Suprapubic skin (tissue), 4 donors: ENCODE measurements at regions not wholly inside any gene's neighbourhood (a gene's known extent, or its start where the extent isn't known, plus 50 kb on each side); places are given as distances from the start of the nearest gene placed in this dataset.
A peak's percentile ranks its signal among the peaks of the same experiment; 100 is the strongest.

Experiments
- DNase-seq, 2 donors: peaks; one replicate each; pipeline ENCODE4 v3.0.0-alpha.2; 2019; ENCODE audit warnings: low spot score in 2 of 2
- H3K27ac ChIP-seq: fragments of 200-600 bp; sonication (generic); one replicate; pipeline ENCODE4 v1.5.1; 2019
- H3K27me3 ChIP-seq: fragments of 200-600 bp; sonication (generic); one replicate; pipeline ENCODE4 v1.5.1; 2019
- H3K36me3 ChIP-seq: fragments of 200-600 bp; sonication (generic); one replicate; pipeline ENCODE4 v1.5.1; 2019
- H3K4me1 ChIP-seq: fragments of 200-600 bp; sonication (generic); one replicate; pipeline ENCODE4 v1.5.1; 2019
- H3K4me3 ChIP-seq: fragments of 200-600 bp; sonication (generic); one replicate; pipeline ENCODE4 v1.5.1; 2019; ENCODE audit warnings: mild to moderate bottlenecking
- H3K9me3 ChIP-seq: fragments of 200-600 bp; sonication (generic); one replicate; pipeline ENCODE4 v1.5.1; 2019
- CTCF ChIP-seq, 2 donors: fragments of 200-600 bp in 1 of 2; fragments of 450-650 bp in 1 of 2; sonication (generic) in 1 of 2; IDR thresholded peaks; one replicate each; pipeline ENCODE4 v1.5.1; 2016 to 2019; ENCODE audit warnings: antibody characterized with exemption in 2 of 2, mild to moderate bottlenecking in 1 of 2, moderate library complexity in 1 of 2
- EP300 ChIP-seq: sonication (generic); formaldehyde crosslinking; IDR thresholded peaks from one replicate; pipeline ENCODE4 v1.6.1; 2017; ENCODE audit warnings: antibody characterized with exemption
- POLR2A ChIP-seq, 2 donors: fragments of 450-650 bp; IDR thresholded peaks; one replicate each; pipeline ENCODE4 v1.6.1; 2017; ENCODE audit warnings: antibody characterized with exemption in 2 of 2, mild to moderate bottlenecking in 2 of 2, moderate library complexity in 2 of 2
- POLR2AphosphoS5 ChIP-seq, 3 donors: sonication (generic); formaldehyde crosslinking; IDR thresholded peaks; one replicate each; pipeline ENCODE4 v1.6.1; 2017; ENCODE audit warnings: antibody characterized with exemption in 3 of 3
- WGBS: methylation state at CpG from one replicate; pipeline ENCODE4 v1.1.5; 2018; 5-methylcytosine and 5-hydroxymethylcytosine counted together

- H3K4me3 ChIP-seq: no peak overlapping the region
- H3K36me3 ChIP-seq: no peaks in the 10 kb centered on the region
- no peaks in the 10 kb centered on the region for H3K27me3 ChIP-seq
- no peaks in the 10 kb centered on the region for H3K4me1 ChIP-seq
- no peak overlapping the region for H3K27ac ChIP-seq
- H3K9me3 ChIP-seq: no peaks in the 10 kb centered on the region
- WGBS: 87% methylated on average over 3 of the region's 3 CpGs
- no peak for DNase-seq
- no peak for TF ChIP-seq EP300
- no peak for TF ChIP-seq POLR2AphosphoS5 (IDR thresholded peaks at IDR 0.05)
- no peak for TF ChIP-seq POLR2A (IDR thresholded peaks at IDR 0.05)
- TF ChIP-seq CTCF (IDR thresholded peaks at IDR 0.05): no peak
Measured at GRCh38 chr9:107792006-107792405, 302.4 kb upstream of the KLF4 start.

GRCh38 chr9:107789001-107789700 is 299.6 kb upstream of the KLF4 start:
- 94% methylated on average over 4 of the region's 4 CpGs for WGBS
- Histone ChIP-seq H3K9me3 (no peaks in the 10 kb centered on the region), H3K36me3 (no peaks in the 10 kb centered on the region), H3K4me3 (no peak overlapping the region), H3K27ac (no peak overlapping the region), H3K4me1 (peaks cover 7% of the 10 kb centered on the region), H3K27me3 (no peaks in the 10 kb centered on the region)
- no peak for DNase-seq
- no peak for TF ChIP-seq POLR2AphosphoS5 (IDR thresholded peaks at IDR 0.05)
- TF ChIP-seq EP300: no peak
- TF ChIP-seq CTCF (IDR thresholded peaks at IDR 0.05): no peak
- no peak for TF ChIP-seq POLR2A (IDR thresholded peaks at IDR 0.05)

GRCh38 chr9:107786561-107786960 is 297.0 kb upstream of the KLF4 start:
- no peak for TF ChIP-seq POLR2AphosphoS5 (IDR thresholded peaks at IDR 0.05)
- TF ChIP-seq POLR2A (IDR thresholded peaks at IDR 0.05): no peak
- no peak for TF ChIP-seq CTCF (IDR thresholded peaks at IDR 0.05)
- no peak for TF ChIP-seq EP300
- Histone ChIP-seq H3K27ac (no peak overlapping the region), H3K27me3 (no peaks in the 10 kb centered on the region), H3K9me3 (no peaks in the 10 kb centered on the region), H3K4me1 (peaks cover 9% of the 10 kb centered on the region), H3K4me3 (no peak overlapping the region), H3K36me3 (no peaks in the 10 kb centered on the region)
- 80% methylated on average over 2 of the region's 2 CpGs for WGBS
- DNase-seq: no peak

DNA sequence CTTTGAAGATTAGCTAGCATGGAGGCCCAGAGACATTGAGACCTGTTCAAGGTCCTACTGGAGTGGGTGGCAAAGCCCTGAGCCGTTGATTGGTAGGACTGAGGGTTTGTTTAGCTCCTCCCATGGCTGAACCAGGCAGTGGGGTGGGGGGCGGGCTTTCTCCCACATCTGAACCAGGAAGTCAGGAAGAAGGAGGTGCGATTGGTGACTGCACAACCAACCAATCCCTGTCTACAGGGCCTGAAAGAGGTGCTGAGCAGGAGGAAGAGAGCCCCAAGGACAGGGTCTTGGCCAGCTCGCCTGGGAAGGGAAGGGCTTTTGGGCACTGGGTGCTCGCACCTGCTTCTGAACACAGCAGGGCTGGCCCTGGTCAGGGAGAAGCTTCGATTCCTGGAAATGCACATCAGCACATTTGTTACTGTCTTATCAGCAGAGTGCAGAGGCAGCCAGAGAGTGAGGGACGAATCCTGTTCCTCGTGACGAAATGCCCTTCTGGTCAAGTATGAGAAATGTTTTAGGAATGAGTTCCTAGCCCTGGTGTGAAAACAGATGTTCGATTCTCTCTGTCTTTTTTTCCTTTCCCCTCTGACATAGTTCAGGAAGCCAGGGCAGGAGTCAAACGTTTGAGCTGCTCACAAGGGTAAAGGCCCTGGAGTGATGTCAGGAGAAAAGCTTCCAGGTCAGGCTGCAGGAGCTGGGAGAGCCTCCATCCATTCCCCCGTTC is 294.8 kb upstream of the KLF4 start:
- Histone ChIP-seq H3K36me3 (no peaks in the 10 kb centered on the region), H3K27ac (no peak overlapping the region), H3K4me3 (no peak overlapping the region), H3K9me3 (no peaks in the 10 kb centered on the region), H3K27me3 (no peaks in the 10 kb centered on the region), H3K4me1 (peaks cover 9% of the 10 kb centered on the region)
- TF ChIP-seq CTCF (IDR thresholded peaks at IDR 0.05) (no peak), POLR2AphosphoS5 (IDR thresholded peaks at IDR 0.05) (peak in 1 of 3 donors; percentile 24)
- WGBS: 67% methylated on average over 12 of the region's 12 CpGs
- peak; percentile 75 to 80 for DNase-seq

DNA sequence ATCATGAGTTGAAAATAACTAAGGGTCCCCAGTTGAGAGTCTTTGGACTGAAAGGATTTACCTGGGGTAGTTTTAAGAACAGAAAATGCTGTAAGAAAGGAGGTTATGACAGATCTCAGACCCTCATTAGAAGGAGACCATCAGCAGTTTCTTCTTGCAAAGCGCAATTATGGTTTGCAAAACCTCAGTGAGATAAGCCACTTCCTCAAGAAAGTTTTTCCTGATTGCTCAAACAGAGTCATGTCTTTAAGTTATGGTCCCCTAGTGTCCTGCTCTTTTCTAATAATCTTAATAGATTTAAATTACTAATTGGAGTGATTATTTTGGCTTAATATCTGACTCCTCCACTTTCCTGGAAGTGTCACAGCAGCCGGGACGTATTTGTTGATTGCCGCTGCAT is 293.2 kb upstream of the KLF4 start:
- 94% methylated on average over 4 of the region's 4 CpGs for WGBS
- Histone ChIP-seq H3K4me3 (no peak overlapping the region), H3K4me1 (peaks cover 9% of the 10 kb centered on the region), H3K9me3 (no peaks in the 10 kb centered on the region), H3K36me3 (no peaks in the 10 kb centered on the region), H3K27ac (no peak overlapping the region), H3K27me3 (no peaks in the 10 kb centered on the region)
- no peak for DNase-seq
- no peak for TF ChIP-seq POLR2AphosphoS5 (IDR thresholded peaks at IDR 0.05)
- TF ChIP-seq POLR2A (IDR thresholded peaks at IDR 0.05): no peak
- TF ChIP-seq EP300: no peak
- no peak for TF ChIP-seq CTCF (IDR thresholded peaks at IDR 0.05)
